ENCODE measurements at regions not wholly inside any gene's neighbourhood (a gene's known extent, or its start where the extent isn't known, plus 50 kb on each side); places are given as distances from the start of the nearest gene placed in this dataset.
A peak's percentile ranks its signal among the peaks of the same experiment; 100 is the strongest.
"Not testable (repeated sequence)": the region's sequence is repeated elsewhere in the genome, so short reads cannot be mapped to it uniquely, and the experiment has no call there.

DNA sequence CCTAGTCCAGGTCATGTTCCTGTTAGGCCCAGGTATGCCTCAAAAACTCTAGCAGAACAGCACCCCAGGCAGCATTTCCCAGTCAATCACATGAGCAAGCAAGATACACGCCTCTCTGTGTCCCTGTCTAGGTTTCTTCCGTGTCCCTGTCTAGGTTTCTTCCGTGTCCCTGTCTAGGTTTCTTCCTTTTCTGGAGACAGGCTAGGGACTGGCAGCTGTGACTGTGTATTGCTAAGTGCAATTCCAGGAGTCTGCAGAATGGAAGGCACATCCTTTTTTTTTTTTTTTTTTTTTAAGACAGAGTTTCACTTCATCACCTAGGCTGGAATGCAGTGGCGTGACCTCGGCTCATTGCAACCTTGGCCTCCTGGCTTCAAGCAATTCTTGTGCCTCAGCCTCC lies 77.6 kb downstream of the SETD4 start:
- DNase-seq: no peak

DNA sequence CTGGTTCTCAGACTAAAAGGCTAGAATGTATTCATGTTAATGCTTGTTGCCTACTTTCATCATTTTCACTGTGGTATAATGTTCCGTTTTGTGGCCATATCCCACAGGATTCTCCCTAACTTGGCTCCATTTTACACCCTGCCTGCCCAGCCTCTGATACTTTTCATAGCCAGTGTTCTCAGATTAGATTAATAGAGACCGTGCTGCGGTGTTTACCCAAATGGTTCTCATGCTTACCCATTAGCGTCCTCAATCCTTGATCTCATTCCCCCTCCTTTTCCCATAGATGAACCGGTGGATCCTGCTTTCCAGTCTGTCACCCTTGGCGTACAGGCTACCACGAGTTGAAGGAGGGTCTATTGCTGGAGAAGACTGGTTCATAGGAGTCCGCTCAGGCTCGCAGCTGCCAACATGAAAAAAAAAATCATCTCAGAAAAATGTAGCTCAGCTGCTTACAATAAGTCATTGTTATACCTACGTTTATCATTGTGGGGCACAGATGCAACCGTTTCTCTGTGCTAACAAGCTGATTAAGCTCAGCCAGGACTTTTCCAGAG lies 78.7 kb downstream of the SETD4 start:
- DNase-seq: no peak

DNA sequence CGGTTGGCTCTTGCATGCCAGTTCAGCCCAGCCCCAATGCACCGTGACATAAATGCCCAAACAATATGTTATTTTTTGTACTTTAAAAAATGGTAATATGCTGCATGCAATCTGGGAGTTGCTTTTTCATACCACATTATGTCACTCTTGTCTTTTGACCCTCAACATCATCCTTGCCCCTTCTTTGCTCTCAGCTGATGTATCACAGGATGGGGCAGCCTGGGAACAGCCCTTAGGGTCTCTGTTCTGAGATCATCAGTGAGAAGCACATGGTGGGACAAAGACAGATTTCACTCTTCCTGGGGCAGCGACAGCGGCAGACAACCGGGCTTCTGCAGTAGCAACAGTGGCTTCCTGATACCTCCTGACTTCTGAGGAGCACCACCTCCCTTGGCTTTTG lies 79.5 kb downstream of the SETD4 start:
- DNase-seq: no peak

DNA sequence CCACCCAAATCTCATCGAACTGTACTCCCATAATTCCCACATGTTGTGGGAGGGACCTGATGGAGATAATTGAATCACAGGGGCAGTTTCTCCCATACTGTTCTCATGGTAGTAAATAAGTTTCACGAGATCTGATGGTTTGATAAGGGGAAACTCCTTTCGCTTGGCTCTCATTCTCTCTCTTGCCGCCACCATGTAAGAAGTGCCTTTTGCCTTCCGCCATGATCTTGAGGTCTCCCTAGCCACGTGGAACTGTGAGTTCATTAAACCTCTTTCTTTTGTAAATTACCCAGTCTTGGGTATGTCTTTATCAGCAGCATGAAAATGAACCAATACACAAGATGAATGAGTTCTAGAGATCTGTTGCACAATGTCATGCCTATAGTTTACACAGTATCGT lies 82.5 kb downstream of the SETD4 start:
- not testable (repeated sequence) for DNase-seq

DNA sequence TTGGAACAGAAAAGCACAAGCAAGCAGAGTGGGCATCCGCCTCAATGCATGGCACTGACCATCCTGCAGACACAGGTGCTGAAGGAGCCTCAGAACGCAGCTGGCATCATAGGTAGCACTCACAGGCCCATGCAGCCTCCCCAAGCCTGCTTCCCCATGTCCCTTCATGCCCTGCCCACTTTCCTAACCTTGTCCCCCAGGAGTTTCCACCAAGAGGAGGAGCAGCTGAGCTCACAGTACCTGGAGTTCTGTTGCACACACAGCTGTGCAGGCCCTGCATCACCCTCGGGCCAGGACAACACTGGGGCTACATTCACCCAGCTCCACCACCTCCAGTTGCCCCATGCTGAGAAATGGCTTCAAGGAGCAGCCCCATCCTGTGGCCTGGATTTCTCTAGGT lies 83.4 kb downstream of the SETD4 start:
- no peak for DNase-seq

DNA sequence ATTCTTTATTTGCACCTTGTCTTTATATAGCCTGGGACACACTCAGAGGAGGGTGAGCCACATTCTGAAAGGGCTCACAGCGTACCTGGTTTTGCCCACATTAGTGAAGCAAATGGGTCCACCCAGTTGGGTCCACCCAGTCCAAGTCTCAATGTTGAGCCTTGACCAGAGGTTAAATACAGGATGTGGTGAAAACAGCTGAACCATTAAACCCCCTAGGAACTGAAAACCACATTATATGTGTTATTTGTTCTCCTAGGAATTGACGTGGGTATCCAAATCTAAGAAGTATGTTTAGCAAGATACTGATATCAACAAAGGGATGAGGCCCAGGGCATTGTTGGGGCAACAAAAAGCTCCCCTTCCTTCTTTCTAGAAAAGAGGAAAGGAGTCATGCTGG lies 83.8 kb downstream of the SETD4 start:
- no peak for DNase-seq

DNA sequence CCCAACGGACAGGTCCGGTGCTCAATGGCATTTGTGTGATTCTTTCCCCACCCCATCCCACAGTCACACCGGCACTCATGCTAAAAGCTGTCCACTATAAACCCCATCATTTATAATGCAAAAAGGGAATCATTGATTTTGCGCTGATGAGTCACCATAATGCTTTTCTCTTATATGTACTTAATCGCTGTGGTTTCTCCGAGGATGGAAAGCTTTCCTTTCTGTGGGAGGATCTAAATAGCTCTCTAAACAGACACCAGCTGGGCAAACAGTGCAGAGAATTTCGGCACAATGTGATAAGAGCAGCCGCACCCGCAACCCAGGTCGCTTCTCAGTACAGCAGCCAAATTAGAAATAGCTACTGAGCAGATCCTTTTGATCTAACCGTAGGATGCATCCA lies 85.6 kb downstream of the SETD4 start:
- peak; percentile 5 for DNase-seq

DNA sequence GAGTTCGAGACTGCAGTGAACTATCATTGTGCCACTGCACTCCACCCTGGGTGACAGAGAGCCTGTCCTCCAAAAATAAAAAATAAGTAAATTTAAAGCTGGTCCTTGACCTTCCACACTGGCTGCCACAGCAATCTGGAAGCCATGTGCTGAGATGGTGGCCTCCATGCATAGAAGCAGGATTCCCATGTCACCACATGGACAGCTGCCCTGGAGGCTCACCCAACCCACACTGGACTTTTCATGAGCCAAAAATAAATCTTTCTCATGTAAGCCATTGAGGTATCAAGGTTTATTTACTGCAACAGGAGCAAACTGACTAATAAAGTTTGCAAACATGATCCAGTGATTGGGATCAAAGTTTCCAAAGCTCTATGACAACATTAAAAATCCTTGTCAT lies 88.5 kb downstream of the SETD4 start:
- DNase-seq: no peak

DNA sequence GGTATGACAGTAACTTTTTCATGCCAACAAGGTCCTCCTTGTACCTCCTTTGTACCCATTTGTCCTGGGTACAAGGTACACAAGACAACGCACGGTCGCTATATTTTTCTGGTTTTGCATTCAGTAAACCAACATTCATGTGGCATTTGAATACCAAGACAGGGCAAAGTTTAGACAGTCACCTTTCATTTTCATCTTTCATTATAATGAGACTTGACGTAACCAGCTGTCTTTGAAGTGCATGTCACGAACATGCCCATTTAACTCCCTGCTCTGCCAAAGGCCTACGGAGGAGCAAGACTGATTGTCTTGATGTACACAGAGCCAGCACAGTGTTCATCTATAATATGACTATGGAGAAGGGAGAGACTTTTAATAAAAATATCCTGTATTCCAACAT lies 91.0 kb downstream of the SETD4 start:
- no peak for DNase-seq

DNA sequence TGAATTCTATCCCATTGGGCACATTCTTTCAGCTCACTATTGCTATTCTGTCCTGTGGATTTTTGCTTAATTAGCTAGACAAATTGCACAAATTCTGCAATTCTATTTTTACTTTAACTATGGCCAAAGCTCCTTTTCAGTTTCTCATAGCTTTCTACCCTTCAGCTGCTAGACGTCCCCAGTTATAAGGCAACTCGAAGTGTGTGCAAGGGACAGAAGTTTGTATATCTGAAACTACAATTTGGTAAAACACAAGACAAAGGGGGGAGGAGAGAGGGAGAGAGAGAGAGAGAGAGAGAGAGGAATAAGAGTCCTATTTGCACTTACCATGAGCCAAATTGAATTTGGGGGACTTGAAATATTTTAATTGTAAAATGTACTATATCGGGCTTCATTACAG lies 91.8 kb downstream of the SETD4 start:
- DNase-seq: no peak

DNA sequence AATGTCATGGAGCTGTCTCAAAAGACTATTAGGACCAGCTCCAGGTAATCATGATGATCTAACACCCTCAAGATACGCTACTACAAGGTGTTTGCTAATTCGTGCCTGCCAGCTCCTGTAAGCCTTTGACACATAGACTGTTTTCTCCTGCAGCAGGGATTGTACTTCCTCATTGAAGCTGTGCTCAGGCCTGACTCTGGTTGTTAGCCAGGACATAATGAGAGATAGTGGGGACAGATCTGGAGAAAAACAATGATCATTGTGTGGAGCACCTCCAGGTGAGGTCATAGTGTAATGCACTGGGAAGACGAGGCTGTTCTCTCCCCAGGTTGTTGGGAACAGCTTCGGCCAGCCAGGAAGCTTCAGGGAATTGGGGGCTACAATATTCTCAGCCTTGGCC lies 94.6 kb downstream of the SETD4 start:
- DNase-seq: no peak

DNA sequence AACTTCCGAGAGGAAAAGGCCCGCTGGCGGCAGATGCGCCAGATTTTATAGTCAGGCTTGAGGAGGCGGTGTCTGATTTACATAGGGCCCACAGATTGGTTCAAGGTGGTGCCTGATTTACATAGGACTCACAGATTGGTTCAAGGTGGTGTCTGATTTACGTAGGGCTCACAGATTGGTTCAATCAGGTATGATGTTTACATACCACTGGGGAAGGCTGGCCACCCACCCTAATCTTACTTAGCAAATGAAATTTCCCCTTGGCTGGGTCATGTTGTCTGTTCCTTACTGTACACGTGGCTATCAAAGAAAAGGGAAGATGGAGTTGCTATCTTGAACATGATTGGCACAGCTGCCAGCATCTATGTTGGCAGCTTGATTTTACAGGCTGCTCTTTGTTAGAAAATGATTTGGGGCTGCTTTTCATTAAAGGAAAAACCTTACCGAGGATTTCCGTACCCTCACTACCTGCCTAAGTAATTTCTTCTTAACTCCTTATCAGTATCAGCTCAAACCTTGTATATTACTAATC lies 96.3 kb downstream of the SETD4 start:
- DNase-seq: no peak

DNA sequence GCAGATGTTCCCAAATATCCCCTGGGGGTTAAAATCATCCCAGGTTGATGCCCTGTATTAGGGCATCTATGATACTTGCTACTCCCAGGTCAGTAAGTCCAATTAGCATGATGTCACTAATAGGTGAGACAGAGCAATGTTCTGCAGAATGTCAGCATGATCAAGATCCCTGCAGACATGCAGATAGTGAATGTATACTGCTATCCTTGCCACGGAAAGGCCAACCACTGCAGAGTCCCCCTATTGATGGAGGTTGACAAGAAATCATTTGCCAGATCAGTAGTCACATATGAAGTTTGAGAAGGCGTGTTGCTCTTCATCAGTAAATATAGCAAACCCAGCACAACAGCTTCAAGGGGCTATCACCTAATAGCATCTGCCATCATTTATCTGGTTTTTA lies 97.4 kb downstream of the SETD4 start:
- DNase-seq: no peak

DNA sequence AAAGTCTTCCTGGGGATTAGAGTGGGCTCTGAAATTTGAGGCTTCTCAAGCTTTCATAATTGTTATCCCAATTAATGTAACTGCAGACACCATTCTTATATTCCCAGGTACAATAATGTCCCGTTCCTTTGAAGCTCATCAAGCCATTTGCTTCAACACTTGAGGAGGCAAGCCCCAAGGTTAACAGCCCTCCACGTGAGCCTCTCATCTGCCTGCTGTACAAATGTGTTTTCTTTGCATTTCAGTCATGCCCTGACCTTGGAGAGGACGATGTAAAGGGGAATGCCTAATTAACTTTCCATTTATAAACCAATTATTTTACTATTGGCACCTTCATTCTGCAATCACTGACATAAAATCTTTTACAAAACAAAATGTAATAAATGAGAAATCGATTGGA lies 106.3 kb downstream of the SETD4 start:
- no peak for DNase-seq

DNA sequence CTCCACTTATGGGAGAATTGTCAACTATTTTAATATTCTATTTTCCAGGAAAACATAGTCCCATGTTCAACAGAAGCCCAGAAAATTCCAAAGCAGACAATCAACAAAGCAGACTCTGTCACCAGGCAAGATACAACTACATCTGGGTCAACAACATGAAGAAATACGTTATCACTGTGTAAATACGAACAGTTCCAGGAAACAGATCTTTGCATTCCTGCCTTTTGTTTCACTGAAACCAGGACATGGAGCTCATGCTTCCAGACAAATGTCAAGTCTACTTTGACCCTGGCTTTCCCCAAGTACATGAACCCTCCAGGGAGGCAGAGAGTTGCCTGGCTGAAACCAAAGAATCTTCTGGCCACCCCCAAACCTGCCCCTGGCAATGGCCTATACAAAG lies 106.7 kb downstream of the SETD4 start:
- no peak for DNase-seq

DNA sequence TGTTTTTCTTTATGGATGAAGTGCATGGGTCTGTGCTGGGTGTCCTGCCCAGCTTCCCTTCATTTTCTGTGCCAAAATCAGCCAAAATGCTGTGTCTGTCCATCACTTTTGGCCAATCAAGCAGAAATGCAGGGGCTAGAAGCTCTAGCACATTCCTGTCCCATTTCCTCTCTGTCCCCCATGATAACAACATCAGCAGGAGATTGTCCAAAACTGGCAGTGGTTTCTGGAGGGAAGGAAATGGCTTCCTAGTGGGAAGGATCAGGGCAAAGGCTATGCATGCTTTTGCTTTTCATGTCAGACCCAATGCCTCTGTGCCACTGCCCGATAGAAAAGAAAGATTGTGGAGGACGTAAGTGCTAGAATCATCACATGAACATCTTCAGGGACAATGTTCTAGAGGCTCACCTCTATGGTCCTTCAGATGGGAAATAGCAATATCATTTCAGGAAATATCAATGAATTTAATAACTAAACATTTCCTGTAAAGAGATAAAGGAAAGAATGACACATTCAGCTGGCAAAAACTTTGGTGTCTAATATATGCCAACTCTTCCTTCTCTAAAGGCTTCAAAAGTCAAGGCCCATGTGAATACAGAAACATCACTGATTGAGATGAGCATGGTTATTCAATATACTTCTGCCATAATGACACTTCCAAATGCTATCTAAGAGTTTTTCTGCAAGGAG lies 107.5 kb downstream of the SETD4 start:
- DNase-seq: no peak

DNA sequence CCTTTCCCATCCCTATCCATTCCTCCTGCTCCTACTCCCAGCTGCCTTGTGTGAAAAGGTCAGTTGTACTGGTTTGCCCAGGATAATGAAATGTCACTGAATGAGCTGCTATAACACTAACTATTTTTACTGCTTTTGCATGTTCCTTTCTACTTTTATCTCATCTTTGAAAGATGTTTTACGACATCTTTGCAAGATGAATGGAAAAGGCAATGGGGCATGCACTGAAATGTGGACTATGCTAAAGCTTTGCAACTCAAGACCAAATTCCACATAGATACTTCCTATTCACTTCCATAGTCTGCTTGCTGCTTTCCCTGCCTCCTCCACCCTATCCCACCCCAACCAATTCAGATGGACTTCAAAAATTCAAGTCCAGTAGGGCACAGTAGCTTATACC lies 111.3 kb downstream of the SETD4 start:
- DNase-seq: no peak

DNA sequence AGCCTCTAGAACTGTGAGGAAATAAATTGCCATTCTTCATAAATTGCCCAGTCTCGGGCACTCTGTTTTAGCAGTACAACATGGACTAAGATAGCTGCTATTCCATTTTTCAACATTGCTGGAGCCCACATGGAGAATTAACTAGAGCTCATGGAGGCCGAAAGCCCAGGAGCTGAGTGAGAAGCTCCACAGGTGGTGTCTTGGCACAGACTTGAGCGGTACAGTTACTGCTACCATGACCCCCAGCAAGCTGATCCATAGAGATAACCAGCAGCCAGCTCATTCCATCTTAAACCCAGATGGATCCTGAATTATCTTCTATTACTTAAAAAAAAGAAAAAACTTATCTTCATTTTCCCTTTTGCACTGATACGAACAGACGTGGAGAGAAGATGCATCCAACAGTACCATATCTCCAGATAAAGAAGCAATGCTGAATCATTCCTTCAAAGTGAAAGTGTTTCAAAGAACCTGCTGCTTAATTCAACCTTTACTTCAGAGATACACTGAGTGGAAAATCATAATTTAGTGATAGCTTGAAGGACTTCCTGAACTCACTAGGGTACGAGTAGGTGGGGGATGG lies 115.1 kb downstream of the SETD4 start:
- no peak for DNase-seq

DNA sequence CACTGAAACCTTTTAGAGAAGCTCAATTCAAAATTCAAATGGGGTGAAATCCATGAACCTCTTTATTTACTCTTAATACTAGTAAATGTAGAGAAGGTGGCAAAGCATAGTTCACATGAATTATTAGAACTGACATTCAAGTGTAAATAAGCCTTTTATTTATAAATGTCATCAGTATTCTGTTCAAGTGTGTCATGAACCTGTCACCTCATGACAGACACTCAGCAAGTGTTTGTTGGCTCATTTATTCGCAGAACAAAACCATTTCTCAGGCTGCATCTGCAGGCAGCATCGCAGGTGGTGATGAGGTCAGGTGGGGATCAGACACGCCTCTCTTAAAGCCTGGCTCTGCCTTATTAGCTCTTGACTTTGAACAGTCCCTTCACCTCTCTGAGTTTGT lies 116.6 kb downstream of the SETD4 start:
- no peak for DNase-seq

DNA sequence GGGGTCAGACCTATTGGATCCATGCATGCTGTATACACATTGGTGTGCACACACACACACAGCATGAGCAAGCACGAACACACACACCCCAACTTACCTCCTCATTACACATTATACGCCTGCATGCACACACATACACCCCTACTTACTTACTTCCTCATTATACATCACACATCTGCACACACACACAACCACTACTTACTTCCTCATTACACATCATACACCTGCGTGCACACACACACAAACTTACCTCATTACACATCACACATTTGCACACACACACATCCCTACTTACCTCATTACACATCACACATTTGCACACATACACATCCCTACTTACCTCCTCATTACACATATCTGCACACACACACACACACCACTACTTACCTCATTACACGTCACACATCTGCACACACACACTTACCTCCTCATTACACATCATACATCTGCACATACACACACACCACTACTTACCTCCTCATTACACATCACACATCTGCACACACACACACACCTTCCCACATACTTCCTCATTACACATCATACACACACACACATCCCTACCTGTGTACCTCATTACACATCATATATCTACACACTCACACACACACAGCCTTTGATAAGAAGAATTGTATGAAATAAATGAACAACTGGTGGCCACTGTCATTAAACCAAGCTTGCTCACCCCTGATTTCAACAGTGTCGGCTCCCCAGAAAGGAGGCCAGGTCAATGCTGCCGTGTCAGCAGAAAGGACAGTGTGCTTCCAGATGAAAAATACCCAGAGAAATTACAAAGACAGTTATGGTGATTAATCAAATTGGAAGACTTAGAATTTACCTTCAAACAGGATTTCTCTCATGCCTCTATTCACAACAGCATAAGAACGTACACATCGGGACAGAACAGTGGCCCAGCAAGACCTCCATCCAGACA lies 117.8 kb downstream of the SETD4 start:
- no peak for DNase-seq

DNA sequence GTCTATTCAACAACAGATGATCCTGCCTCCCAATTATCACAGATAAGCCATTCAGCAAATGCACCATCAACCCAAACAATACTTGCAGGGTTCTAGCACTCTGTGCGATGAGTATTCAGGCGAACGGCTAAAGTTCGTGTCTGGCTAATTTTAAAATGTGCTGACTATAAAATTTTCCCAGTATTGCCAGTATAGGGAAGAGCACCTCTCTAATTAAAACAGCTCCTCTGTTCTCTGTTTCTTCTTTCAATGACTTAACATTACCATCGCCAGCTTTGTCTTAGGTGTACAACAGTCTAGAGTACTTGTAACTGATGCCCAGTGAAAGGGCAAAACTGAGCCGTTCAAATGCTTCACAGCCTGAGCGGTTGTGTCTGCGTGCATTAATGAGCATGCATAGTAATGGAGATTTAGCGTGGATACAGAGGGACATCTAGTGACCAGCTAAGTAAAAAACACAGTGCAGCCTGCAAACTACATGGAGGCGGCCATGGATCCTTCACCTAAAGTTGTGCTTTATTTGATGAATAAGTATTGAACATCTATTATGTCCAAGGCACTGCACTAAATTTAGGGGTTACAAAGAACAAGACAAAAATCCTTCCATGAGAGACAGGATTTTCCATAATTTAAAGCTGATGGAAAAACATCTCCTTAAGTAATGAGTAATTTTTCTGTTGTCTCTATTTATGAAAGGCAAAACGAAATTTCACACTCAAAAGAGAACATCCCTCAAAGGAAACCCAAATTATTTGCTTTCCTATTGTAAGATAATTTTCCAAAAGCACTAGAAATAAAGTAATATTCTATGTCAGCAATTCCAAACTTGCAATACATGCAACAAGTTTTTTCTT lies 120.0 kb downstream of the SETD4 start:
- peak; percentile 46 for DNase-seq

DNA sequence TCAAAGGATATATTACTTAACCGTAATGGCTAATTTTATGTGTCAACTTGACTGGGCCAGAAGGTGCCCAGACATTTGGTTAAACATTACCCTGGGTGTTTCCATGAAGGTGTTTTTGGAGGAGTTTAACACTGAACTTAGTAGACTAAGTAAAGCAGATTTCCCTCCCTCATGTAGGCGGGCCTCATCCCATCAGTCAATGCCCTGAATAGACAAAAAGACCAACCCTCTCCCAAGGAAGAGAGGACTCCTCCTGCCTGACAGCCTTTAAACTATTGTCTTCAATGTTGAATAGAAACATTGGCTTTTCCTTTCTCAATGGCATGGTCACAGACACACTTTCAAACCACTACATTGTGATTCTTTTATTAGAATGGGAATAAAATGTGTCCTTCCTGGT lies 121.9 kb downstream of the SETD4 start:
- DNase-seq: no peak

DNA sequence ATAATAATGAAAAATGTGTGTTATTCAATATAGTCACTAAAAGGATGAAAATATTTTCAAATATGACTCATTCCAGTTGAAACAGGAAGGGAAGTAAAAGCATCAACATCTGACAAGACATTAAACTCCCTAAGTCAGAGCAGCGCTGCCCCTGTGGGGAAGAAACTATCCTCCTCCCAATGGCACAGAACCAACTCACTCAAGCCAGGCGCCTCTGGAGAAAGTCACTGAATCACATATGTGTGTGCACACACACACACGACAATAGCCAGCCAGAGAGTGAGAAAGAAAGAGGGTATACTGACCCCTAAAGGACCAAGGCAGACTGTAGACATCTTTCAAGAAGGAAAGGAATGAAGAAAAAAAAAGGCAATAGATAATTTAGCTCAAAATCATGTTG lies 126.9 kb downstream of the SETD4 start:
- no peak for DNase-seq

All from NCI-H1436 (cell line).